HEK293 (cell line): ENCODE measurements at regions not wholly inside any gene's neighbourhood (a gene's known extent, or its start where the extent isn't known, plus 50 kb on each side); places are given as distances from the start of the nearest gene placed in this dataset.

Source experiments
- CTCF ChIP-seq: fragments of 450-650 bp; formaldehyde crosslinking; IDR thresholded peaks from 2 replicates; pipeline ENCODE4 v1.5.1; 2016; ENCODE audit warnings: missing biosample characterization, missing genetic modification characterization
- KLF16 ChIP-seq: fragments of 450-650 bp; formaldehyde crosslinking; IDR thresholded peaks from 2 replicates; pipeline ENCODE4 v1.5.1; 2017; ENCODE audit warnings: missing biosample characterization, missing genetic modification characterization
- PBX3 ChIP-seq: sonication (generic); formaldehyde crosslinking; IDR thresholded peaks from 2 replicates; pipeline ENCODE4 v1.8.1; 2022; ENCODE audit warnings: mild to moderate bottlenecking, moderate library complexity, missing genetic modification reagents
- PRDM10 ChIP-seq: fragments of 450-650 bp; formaldehyde crosslinking; IDR thresholded peaks from 2 replicates; pipeline ENCODE4 v1.5.1; 2016; ENCODE audit warnings: missing biosample characterization, missing genetic modification characterization
- ZNF140 ChIP-seq: fragments of 450-650 bp; formaldehyde crosslinking; IDR thresholded peaks from 2 replicates; pipeline ENCODE4 v1.5.1; 2016; ENCODE audit warnings: missing biosample characterization, missing genetic modification characterization
- ZNF202 ChIP-seq: fragments of 450-650 bp; formaldehyde crosslinking; IDR thresholded peaks from 2 replicates; pipeline ENCODE4 v1.5.1; 2016; ENCODE audit warnings: missing biosample characterization, missing genetic modification characterization, borderline replicate concordance
- ZNF23 ChIP-seq: fragments of 450-650 bp; formaldehyde crosslinking; IDR thresholded peaks from 2 replicates; pipeline ENCODE4 v1.5.1; 2016; ENCODE audit warnings: missing biosample characterization, missing genetic modification characterization, borderline replicate concordance
- ZNF24 ChIP-seq: fragments of 450-650 bp; formaldehyde crosslinking; IDR thresholded peaks from 2 replicates; pipeline ENCODE4 v1.5.1; 2016; ENCODE audit warnings: missing biosample characterization, missing genetic modification characterization
- ZNF404 ChIP-seq: fragments of 450-650 bp; formaldehyde crosslinking; IDR thresholded peaks from 2 replicates; pipeline ENCODE4 v1.5.1; 2017; ENCODE audit warnings: missing biosample characterization, missing genetic modification characterization
- ZNF580 ChIP-seq: fragments of 450-650 bp; formaldehyde crosslinking; IDR thresholded peaks from 2 replicates; pipeline ENCODE4 v1.5.1; 2016; ENCODE audit warnings: missing biosample characterization, missing genetic modification characterization
- ZNF600 ChIP-seq: fragments of 450-650 bp; formaldehyde crosslinking; IDR thresholded peaks from 2 replicates; pipeline ENCODE4 v1.5.1; 2016; ENCODE audit warnings: missing biosample characterization, missing genetic modification characterization

GRCh38 chr2:203612246-203612645, 77.1 kb upstream of the RAPH1 start:
- TF ChIP-seq ZNF24 (tag by site-specific recombination), result no peak
- no peak for TF ChIP-seq ZNF140
- TF ChIP-seq CTCF (tag by site-specific recombination), result no peak
- no peak for TF ChIP-seq KLF16 (tag by site-specific recombination)
- TF ChIP-seq ZNF600 (tag by site-specific recombination), result no peak
- TF ChIP-seq ZNF404, result no peak
- no peak for TF ChIP-seq ZNF202 (tag by site-specific recombination)
- no peak for TF ChIP-seq PBX3 (CRISPR knock-in tag)
- no peak for TF ChIP-seq ZNF580 (tag by site-specific recombination)
- no peak for TF ChIP-seq PRDM10 (tag by site-specific recombination)
- TF ChIP-seq ZNF23, result no peak
